GM23338 (cell line): ENCODE measurements at regions not wholly inside any gene's neighbourhood (a gene's known extent, or its start where the extent isn't known, plus 50 kb on each side); places are given as distances from the start of the nearest gene placed in this dataset.
A peak's percentile ranks its signal among the peaks of the same experiment; 100 is the strongest.

Experiments
- ATAC-seq: fragments of 200-7000 bp; cut with Tn5 transposase; 3 replicates; pipeline ENCODE4 v1.9.1; 2020
- DNase-seq: peaks from one replicate; pipeline ENCODE4 v3.0.0-alpha.2; 2015; ENCODE audit warnings: low spot score
- H2AFZ ChIP-seq: fragments of 200-600 bp; sonication (generic); 2 replicates; pipeline ENCODE4 v1.8.0; 2016; ENCODE audit warnings: antibody characterized with exemption, mild to moderate bottlenecking, moderate library complexity
- H3F3A ChIP-seq: fragments of 200-600 bp; sonication (generic); replicated peaks from 2 replicates; pipeline ENCODE4 v1.8.0; 2017; ENCODE audit warnings: antibody characterized with exemption, mixed run types, low read depth
- H3K27ac ChIP-seq: fragments of 200-600 bp; sonication (generic); 2 replicates; pipeline ENCODE4 v1.6.1; 2016; ENCODE audit warnings: low read depth
- H3K27me3 ChIP-seq: fragments of 200-600 bp; sonication (generic); 2 replicates; pipeline ENCODE4 v1.8.0; 2016; ENCODE audit warnings: mild to moderate bottlenecking, mixed run types, moderate library complexity; ENCODE audit not compliant: insufficient read depth
- H3K36me3 ChIP-seq: fragments of 200-600 bp; sonication (generic); 2 replicates; pipeline ENCODE4 v1.8.0; 2016; ENCODE audit warnings: mild to moderate bottlenecking; ENCODE audit not compliant: insufficient read depth
- H3K4me1 ChIP-seq: fragments of 200-600 bp; sonication (generic); 2 replicates; pipeline ENCODE4 v1.8.0; 2016; ENCODE audit warnings: mild to moderate bottlenecking, moderate library complexity; ENCODE audit not compliant: insufficient read depth
- H3K4me2 ChIP-seq: fragments of 200-600 bp; sonication (generic); 2 replicates; pipeline ENCODE4 v1.7.1; 2017; ENCODE audit warnings: mixed run types
- H3K4me3 ChIP-seq: fragments of 200-600 bp; sonication (generic); 2 replicates; pipeline ENCODE4 v1.6.1; 2016; ENCODE audit warnings: mixed run types
- H3K79me2 ChIP-seq: fragments of 200-600 bp; sonication (generic); replicated peaks from 2 replicates; pipeline ENCODE4 v1.8.0; 2017; ENCODE audit warnings: mild to moderate bottlenecking; ENCODE audit not compliant: insufficient read depth
- H3K9me2 ChIP-seq: fragments of 200-600 bp; sonication (generic); 2 replicates; pipeline ENCODE4 v1.8.0; 2017; ENCODE audit not compliant: insufficient read depth
- H4K20me1 ChIP-seq: fragments of 200-600 bp; sonication (generic); replicated peaks from 2 replicates; pipeline ENCODE4 v1.8.0; 2017; ENCODE audit warnings: mild to moderate bottlenecking; ENCODE audit not compliant: insufficient read depth
- H3K27ac Mint-ChIP-seq: 2 replicates; pipeline ENCODE4 v1.8.0; 2020; ENCODE audit warnings: inconsistent platforms, mild to moderate bottlenecking, moderate library complexity, mixed read lengths
- H3K27me3 Mint-ChIP-seq: 3 replicates; pipeline ENCODE4 v1.8.0; 2022; ENCODE audit warnings: low read depth, mild to moderate bottlenecking, moderate library complexity, mixed read lengths, inconsistent platforms; ENCODE audit not compliant: insufficient read depth, poor library complexity
- H3K36me3 Mint-ChIP-seq: 3 replicates; pipeline ENCODE4 v1.8.0; 2021; ENCODE audit warnings: low read depth, mild to moderate bottlenecking, inconsistent platforms, moderate library complexity, mixed read lengths
- H3K4me1 Mint-ChIP-seq: 3 replicates; pipeline ENCODE4 v1.8.0; 2020; ENCODE audit warnings: mild to moderate bottlenecking, inconsistent platforms, mixed read lengths
- H3K4me3 Mint-ChIP-seq: 3 replicates; pipeline ENCODE4 v1.8.0; 2021; ENCODE audit warnings: moderate library complexity, mild to moderate bottlenecking, inconsistent platforms, mixed read lengths
- H3K9me3 Mint-ChIP-seq: 3 replicates; pipeline ENCODE4 v1.8.0; 2020; ENCODE audit warnings: moderate library complexity, mild to moderate bottlenecking, inconsistent platforms, mixed read lengths
- CREB1 ChIP-seq: fragments of 250-450 bp; sonication (Bioruptor Pico); IDR thresholded peaks from 2 replicates; pipeline ENCODE4 v1.5.0; 2020; ENCODE audit warnings: low read depth, mild to moderate bottlenecking, moderate library complexity
- EZH2 ChIP-seq: fragments of 200-600 bp; sonication (generic); IDR thresholded peaks from one replicate; pipeline ENCODE4 v1.8.0; 2017; ENCODE audit warnings: antibody characterized with exemption, mild to moderate bottlenecking, low read depth; ENCODE audit not compliant: unreplicated experiment
- EZH2phosphoT487 ChIP-seq: fragments of 200-600 bp; sonication (generic); IDR thresholded peaks from one replicate; pipeline ENCODE4 v1.8.1; 2018; ENCODE audit warnings: antibody characterized with exemption; ENCODE audit not compliant: unreplicated experiment
- JUNB ChIP-seq: IDR thresholded peaks from one replicate; pipeline ENCODE4 v1.6.1; 2016; ENCODE audit warnings: antibody characterized with exemption; ENCODE audit not compliant: unreplicated experiment
- NANOG ChIP-seq: IDR thresholded peaks from 2 replicates; pipeline ENCODE4 v1.6.1; 2016; ENCODE audit warnings: antibody characterized with exemption, borderline replicate concordance
- POLR2AphosphoS5 ChIP-seq: IDR thresholded peaks from 2 replicates; pipeline ENCODE4 v1.6.1; 2016; ENCODE audit warnings: antibody characterized with exemption, low read depth
- STAT1 ChIP-seq: IDR thresholded peaks from one replicate; pipeline ENCODE4 v1.6.1; 2016; ENCODE audit warnings: antibody characterized with exemption; ENCODE audit not compliant: unreplicated experiment
- ZNF114 ChIP-seq: fragments of 250-450 bp; sonication (Bioruptor Pico); IDR thresholded peaks from 2 replicates; pipeline ENCODE4 v1.5.0; 2020; ENCODE audit warnings: mild to moderate bottlenecking, moderate library complexity
- ZNF331 ChIP-seq: fragments of 250-450 bp; sonication (Bioruptor Pico); IDR thresholded peaks from 2 replicates; pipeline ENCODE4 v1.5.0; 2020; ENCODE audit warnings: low read depth, mild to moderate bottlenecking, moderate library complexity
- TF ChIP-seq, protein P1 (sequence below), 2 experiments: fragments of 200-600 bp in 1 of 2; sonication (generic) in 1 of 2; conservative IDR thresholded peaks; 2 replicates each; pipeline versions ENCODE4 v1.5.1 to v1.6.1; 2016 to 2017; ENCODE audit warnings: antibody characterized with exemption in 2 of 2, low read depth in 2 of 2, mild to moderate bottlenecking in 2 of 2, moderate library complexity in 1 of 2
- TF ChIP-seq, protein P2 (sequence below): fragments of 250-450 bp; sonication (Bioruptor Pico); IDR thresholded peaks from 2 replicates; pipeline ENCODE4 v1.5.0; 2020; ENCODE audit warnings: mild to moderate bottlenecking, moderate library complexity
- TF ChIP-seq, protein P3 (sequence below): IDR thresholded peaks from one replicate; pipeline ENCODE4 v1.6.1; 2018; ENCODE audit warnings: antibody characterized with exemption; ENCODE audit not compliant: unreplicated experiment
- TF ChIP-seq, protein P4 (sequence below): IDR thresholded peaks from 2 replicates; pipeline ENCODE4 v1.6.1; 2016; ENCODE audit warnings: antibody characterized with exemption

- Mint-ChIP-seq H3K27me3 (peaks cover 3% of the 10 kb centered on the region), H3K4me1 (peaks cover 31% of the 10 kb centered on the region), H3K4me3 (no peak overlapping the region), H3K36me3 (peaks cover 14% of the 10 kb centered on the region; the same call in 2 of the 3 replicates), H3K9me3 (peaks cover 5% of the 10 kb centered on the region; the same call in 1 of the 3 replicates), H3K27ac (peak overlapping the region; percentile 77)
- Histone ChIP-seq H3K27me3 (no peaks in the 10 kb centered on the region), H3K27ac (no peak overlapping the region), H2AFZ (no peak overlapping the region), H3K9me2 (peaks cover 6% of the 10 kb centered on the region; the same call in 1 of the 2 replicates), H3F3A (no peaks in the 10 kb centered on the region), H3K79me2 (no peaks in the 10 kb centered on the region), H4K20me1 (no peaks in the 10 kb centered on the region), H3K4me3 (no peak overlapping the region), H3K4me1 (peaks cover 23% of the 10 kb centered on the region), H3K4me2 (no peak overlapping the region), H3K36me3 (no peaks in the 10 kb centered on the region)
- no peak for DNase-seq
- TF ChIP-seq, protein P1, sequence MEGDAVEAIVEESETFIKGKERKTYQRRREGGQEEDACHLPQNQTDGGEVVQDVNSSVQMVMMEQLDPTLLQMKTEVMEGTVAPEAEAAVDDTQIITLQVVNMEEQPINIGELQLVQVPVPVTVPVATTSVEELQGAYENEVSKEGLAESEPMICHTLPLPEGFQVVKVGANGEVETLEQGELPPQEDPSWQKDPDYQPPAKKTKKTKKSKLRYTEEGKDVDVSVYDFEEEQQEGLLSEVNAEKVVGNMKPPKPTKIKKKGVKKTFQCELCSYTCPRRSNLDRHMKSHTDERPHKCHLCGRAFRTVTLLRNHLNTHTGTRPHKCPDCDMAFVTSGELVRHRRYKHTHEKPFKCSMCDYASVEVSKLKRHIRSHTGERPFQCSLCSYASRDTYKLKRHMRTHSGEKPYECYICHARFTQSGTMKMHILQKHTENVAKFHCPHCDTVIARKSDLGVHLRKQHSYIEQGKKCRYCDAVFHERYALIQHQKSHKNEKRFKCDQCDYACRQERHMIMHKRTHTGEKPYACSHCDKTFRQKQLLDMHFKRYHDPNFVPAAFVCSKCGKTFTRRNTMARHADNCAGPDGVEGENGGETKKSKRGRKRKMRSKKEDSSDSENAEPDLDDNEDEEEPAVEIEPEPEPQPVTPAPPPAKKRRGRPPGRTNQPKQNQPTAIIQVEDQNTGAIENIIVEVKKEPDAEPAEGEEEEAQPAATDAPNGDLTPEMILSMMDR (conservative IDR thresholded peaks at IDR 0.05; ENCODE audit: low read depth in 2 of 2), result no peak
- TF ChIP-seq NANOG (no peak), STAT1 (no peak), EZH2 (no peak), ZNF331 (CRISPR knock-in tag) (no peak), CREB1 (CRISPR knock-in tag) (no peak), POLR2AphosphoS5 (no peak), JUNB (no peak), EZH2phosphoT487 (no peak), ZNF114 (no peak)
- TF ChIP-seq, protein P2, sequence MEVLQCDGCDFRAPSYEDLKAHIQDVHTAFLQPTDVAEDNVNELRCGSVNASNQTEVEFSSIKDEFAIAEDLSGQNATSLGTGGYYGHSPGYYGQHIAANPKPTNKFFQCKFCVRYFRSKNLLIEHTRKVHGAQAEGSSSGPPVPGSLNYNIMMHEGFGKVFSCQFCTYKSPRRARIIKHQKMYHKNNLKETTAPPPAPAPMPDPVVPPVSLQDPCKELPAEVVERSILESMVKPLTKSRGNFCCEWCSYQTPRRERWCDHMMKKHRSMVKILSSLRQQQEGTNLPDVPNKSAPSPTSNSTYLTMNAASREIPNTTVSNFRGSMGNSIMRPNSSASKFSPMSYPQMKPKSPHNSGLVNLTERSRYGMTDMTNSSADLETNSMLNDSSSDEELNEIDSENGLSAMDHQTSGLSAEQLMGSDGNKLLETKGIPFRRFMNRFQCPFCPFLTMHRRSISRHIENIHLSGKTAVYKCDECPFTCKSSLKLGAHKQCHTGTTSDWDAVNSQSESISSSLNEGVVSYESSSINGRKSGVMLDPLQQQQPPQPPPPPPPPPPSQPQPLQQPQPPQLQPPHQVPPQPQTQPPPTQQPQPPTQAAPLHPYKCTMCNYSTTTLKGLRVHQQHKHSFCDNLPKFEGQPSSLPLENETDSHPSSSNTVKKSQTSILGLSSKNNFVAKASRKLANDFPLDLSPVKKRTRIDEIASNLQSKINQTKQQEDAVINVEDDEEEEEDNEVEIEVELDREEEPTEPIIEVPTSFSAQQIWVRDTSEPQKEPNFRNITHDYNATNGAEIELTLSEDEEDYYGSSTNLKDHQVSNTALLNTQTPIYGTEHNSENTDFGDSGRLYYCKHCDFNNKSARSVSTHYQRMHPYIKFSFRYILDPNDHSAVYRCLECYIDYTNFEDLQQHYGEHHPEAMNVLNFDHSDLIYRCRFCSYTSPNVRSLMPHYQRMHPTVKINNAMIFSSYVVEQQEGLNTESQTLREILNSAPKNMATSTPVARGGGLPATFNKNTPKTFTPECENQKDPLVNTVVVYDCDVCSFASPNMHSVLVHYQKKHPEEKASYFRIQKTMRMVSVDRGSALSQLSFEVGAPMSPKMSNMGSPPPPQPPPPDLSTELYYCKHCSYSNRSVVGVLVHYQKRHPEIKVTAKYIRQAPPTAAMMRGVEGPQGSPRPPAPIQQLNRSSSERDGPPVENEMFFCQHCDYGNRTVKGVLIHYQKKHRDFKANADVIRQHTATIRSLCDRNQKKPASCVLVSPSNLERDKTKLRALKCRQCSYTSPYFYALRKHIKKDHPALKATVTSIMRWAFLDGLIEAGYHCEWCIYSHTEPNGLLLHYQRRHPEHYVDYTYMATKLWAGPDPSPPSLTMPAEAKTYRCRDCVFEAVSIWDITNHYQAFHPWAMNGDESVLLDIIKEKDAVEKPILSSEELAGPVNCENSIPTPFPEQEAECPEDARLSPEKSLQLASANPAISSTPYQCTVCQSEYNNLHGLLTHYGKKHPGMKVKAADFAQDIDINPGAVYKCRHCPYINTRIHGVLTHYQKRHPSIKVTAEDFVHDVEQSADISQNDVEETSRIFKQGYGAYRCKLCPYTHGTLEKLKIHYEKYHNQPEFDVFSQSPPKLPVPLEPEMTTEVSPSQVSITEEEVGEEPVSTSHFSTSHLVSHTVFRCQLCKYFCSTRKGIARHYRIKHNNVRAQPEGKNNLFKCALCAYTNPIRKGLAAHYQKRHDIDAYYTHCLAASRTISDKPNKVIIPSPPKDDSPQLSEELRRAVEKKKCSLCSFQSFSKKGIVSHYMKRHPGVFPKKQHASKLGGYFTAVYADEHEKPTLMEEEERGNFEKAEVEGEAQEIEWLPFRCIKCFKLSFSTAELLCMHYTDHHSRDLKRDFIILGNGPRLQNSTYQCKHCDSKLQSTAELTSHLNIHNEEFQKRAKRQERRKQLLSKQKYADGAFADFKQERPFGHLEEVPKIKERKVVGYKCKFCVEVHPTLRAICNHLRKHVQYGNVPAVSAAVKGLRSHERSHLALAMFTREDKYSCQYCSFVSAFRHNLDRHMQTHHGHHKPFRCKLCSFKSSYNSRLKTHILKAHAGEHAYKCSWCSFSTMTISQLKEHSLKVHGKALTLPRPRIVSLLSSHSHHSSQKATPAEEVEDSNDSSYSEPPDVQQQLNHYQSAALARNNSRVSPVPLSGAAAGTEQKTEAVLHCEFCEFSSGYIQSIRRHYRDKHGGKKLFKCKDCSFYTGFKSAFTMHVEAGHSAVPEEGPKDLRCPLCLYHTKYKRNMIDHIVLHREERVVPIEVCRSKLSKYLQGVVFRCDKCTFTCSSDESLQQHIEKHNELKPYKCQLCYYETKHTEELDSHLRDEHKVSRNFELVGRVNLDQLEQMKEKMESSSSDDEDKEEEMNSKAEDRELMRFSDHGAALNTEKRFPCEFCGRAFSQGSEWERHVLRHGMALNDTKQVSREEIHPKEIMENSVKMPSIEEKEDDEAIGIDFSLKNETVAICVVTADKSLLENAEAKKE, result no peak
- TF ChIP-seq, protein P3, sequence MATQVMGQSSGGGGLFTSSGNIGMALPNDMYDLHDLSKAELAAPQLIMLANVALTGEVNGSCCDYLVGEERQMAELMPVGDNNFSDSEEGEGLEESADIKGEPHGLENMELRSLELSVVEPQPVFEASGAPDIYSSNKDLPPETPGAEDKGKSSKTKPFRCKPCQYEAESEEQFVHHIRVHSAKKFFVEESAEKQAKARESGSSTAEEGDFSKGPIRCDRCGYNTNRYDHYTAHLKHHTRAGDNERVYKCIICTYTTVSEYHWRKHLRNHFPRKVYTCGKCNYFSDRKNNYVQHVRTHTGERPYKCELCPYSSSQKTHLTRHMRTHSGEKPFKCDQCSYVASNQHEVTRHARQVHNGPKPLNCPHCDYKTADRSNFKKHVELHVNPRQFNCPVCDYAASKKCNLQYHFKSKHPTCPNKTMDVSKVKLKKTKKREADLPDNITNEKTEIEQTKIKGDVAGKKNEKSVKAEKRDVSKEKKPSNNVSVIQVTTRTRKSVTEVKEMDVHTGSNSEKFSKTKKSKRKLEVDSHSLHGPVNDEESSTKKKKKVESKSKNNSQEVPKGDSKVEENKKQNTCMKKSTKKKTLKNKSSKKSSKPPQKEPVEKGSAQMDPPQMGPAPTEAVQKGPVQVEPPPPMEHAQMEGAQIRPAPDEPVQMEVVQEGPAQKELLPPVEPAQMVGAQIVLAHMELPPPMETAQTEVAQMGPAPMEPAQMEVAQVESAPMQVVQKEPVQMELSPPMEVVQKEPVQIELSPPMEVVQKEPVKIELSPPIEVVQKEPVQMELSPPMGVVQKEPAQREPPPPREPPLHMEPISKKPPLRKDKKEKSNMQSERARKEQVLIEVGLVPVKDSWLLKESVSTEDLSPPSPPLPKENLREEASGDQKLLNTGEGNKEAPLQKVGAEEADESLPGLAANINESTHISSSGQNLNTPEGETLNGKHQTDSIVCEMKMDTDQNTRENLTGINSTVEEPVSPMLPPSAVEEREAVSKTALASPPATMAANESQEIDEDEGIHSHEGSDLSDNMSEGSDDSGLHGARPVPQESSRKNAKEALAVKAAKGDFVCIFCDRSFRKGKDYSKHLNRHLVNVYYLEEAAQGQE, result no peak
- TF ChIP-seq, protein P4, sequence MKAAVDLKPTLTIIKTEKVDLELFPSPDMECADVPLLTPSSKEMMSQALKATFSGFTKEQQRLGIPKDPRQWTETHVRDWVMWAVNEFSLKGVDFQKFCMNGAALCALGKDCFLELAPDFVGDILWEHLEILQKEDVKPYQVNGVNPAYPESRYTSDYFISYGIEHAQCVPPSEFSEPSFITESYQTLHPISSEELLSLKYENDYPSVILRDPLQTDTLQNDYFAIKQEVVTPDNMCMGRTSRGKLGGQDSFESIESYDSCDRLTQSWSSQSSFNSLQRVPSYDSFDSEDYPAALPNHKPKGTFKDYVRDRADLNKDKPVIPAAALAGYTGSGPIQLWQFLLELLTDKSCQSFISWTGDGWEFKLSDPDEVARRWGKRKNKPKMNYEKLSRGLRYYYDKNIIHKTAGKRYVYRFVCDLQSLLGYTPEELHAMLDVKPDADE, result no peak
- ATAC-seq, result no peak
Observed at GRCh38 chr12:59871779-59872178, 275.9 kb downstream of the SLC16A7 start.
